ENCODE measurements at regions not wholly inside any gene's neighbourhood (a gene's known extent, or its start where the extent isn't known, plus 50 kb on each side); places are given as distances from the start of the nearest gene placed in this dataset.

DNA sequence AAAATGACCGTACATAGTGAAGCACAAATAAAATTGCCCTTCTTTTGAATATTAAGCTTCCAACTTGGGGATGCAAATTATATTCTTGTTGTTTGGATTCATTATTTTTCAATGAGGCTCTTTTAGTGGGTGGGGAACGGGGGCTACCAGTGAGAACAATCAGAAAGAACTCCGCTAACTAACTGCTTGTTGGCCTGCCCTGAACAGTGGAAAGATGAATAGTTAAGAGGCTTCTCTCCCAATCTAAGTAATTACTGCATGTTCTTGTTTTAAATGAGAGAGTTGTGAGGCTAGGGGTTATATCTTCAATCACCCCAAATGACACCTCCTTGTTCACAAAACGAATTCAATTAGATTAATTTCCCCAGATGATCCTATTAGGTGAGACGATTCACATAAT, 322.0 kb downstream of the FAT3 start:
- FAIRE-seq, result no peak
- ChIA-PET CTCF (no interaction called here), POLR2A (no interaction called here)
- Histone ChIP-seq H3K9me3 (no peaks in the 10 kb centered on the region), H3K4me1 (no peaks in the 10 kb centered on the region), H3K4me2 (no peak overlapping the region), H3K4me3 (no peak overlapping the region), H3K27ac (no peak overlapping the region)
- DNase-seq (ENCODE audit: low read depth in 1 of 2, low spot score in 1 of 2), result no peak
- no peak for ATAC-seq
- WGBS (ENCODE audit: missing lambda C conversion rate), result 56% methylated on average over 5 of the region's 5 CpGs
- TF ChIP-seq CEBPB (IDR thresholded peaks at IDR 0.05) (no peak), MAZ (IDR thresholded peaks at IDR 0.05; ENCODE audit: borderline replicate concordance, low read depth, low read length) (no peak), PHF8 (IDR thresholded peaks at IDR 0.05; ENCODE audit: borderline replicate concordance, low read depth) (no peak), JUNB (IDR thresholded peaks at IDR 0.05) (no peak), MAFK (IDR thresholded peaks at IDR 0.05; ENCODE audit: partially characterized antibody) (no peak), CBX2 (IDR thresholded peaks at IDR 0.05; ENCODE audit: borderline replicate concordance, low read depth) (no peak), NFE2L2 (conservative IDR thresholded peaks at IDR 0.05; ENCODE audit: low read length) (no peak), FOSB (CRISPR knock-in tag; IDR thresholded peaks at IDR 0.05) (no peak)
- TF ChIP-seq, protein P1, sequence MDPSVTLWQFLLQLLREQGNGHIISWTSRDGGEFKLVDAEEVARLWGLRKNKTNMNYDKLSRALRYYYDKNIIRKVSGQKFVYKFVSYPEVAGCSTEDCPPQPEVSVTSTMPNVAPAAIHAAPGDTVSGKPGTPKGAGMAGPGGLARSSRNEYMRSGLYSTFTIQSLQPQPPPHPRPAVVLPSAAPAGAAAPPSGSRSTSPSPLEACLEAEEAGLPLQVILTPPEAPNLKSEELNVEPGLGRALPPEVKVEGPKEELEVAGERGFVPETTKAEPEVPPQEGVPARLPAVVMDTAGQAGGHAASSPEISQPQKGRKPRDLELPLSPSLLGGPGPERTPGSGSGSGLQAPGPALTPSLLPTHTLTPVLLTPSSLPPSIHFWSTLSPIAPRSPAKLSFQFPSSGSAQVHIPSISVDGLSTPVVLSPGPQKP (IDR thresholded peaks at IDR 0.05; ENCODE audit: low read depth, low read length), result no peak

DNA sequence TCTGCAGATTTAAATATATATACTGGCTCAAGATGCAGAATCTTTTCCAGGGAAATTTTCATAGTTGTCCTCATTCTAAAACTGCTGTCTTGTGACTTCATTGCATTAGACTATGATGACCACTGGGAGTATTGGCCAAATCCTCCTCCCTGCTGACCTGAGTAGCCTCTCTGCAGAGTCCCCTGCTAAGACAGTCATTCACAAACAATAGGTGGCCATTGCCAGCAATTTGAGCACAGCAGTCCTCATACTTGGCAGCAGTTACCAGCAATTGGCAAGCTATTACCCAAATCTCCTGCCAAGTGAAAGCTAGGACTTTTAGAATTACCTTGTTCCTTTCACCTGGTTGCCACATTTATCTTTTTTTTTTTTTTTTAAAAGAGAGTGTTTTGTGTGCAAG, 325.8 kb downstream of the FAT3 start:
- Histone ChIP-seq H3K4me1 (no peaks in the 10 kb centered on the region), H3K4me3 (no peak overlapping the region), H3K9me3 (no peaks in the 10 kb centered on the region), H3K27ac (no peak overlapping the region), H3K4me2 (no peak overlapping the region)
- FAIRE-seq (no peak), DNase-seq (ENCODE audit: low read depth in 1 of 2, low spot score in 1 of 2) (no peak), ATAC-seq (no peak)
- TF ChIP-seq CHD4 (IDR thresholded peaks at IDR 0.05; ENCODE audit: borderline replicate concordance) (no peak), JUN (IDR thresholded peaks at IDR 0.05) (no peak), SMC3 (IDR thresholded peaks at IDR 0.05) (no peak), ZNF302 (CRISPR knock-in tag; IDR thresholded peaks at IDR 0.05) (no peak), CHD2 (IDR thresholded peaks at IDR 0.05; ENCODE audit: low read length, partially characterized antibody) (no peak), POLR2A (IDR thresholded peaks at IDR 0.05; ENCODE audit: low read length) (no peak)
- TF ChIP-seq, protein P2, sequence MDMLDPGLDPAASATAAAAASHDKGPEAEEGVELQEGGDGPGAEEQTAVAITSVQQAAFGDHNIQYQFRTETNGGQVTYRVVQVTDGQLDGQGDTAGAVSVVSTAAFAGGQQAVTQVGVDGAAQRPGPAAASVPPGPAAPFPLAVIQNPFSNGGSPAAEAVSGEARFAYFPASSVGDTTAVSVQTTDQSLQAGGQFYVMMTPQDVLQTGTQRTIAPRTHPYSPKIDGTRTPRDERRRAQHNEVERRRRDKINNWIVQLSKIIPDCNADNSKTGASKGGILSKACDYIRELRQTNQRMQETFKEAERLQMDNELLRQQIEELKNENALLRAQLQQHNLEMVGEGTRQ (IDR thresholded peaks at IDR 0.05), result no peak
- TF ChIP-seq, protein P1 (IDR thresholded peaks at IDR 0.05; ENCODE audit: low read depth, low read length), result no peak
- POLR2A ChIA-PET, result no interaction called here
- CTCF ChIA-PET, result interaction anchor here (0.6 kb wide), 1 partner anchor 12 kb away, joined by 3 read pairs; no protein-coding TSS in a partner anchor

DNA sequence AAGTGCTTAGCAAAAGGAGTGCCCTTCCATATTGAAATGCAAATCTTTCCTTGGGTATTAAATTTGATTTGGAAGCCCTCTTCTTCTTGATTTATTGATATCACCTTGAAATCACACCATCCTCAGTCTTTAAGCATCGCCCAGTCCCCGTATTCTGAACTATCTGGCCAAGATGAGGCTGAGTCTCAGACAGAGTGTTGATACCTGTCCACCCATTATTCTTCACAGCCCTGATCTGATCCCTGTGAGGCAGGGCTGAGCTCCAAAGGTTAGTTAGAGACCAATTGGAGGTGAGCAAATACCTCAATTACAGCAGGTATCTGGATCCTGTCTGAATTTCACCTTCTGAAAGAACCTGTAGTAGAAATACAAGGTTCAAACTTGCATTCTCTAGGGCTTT, 326.3 kb downstream of the FAT3 start:
- ATAC-seq (no peak), DNase-seq (ENCODE audit: low read depth in 1 of 2, low spot score in 1 of 2) (no peak), FAIRE-seq (no peak)
- WGBS (ENCODE audit: missing lambda C conversion rate), result 68% methylated on average over 2 of the region's 2 CpGs
- no peak overlapping the region for H3K4me2 ChIP-seq
- ChIA-PET CTCF (no interaction called here), POLR2A (no interaction called here)
- TF ChIP-seq CBX2 (IDR thresholded peaks at IDR 0.05; ENCODE audit: borderline replicate concordance, low read depth), result no peak
- TF ChIP-seq HOXA7 (CRISPR knock-in tag; IDR thresholded peaks at IDR 0.05), result no peak
- TF ChIP-seq JUN (IDR thresholded peaks at IDR 0.05), result no peak
- no peak for TF ChIP-seq NR3C1 (IDR thresholded peaks at IDR 0.05)
- TF ChIP-seq CHD4 (IDR thresholded peaks at IDR 0.05; ENCODE audit: borderline replicate concordance), result no peak
- no peak for TF ChIP-seq RAD21 (conservative IDR thresholded peaks at IDR 0.05 in 1 of 2, IDR thresholded peaks at IDR 0.05 in 1 of 2)
- TF ChIP-seq POLR2AphosphoS2 (conservative IDR thresholded peaks at IDR 0.05; ENCODE audit: low read length), result no peak
- no peak for TF ChIP-seq MAFK (IDR thresholded peaks at IDR 0.05; ENCODE audit: partially characterized antibody)
- no peaks in the 10 kb centered on the region for H3K4me1 ChIP-seq
- no peaks in the 10 kb centered on the region for H3K9me3 ChIP-seq
- H3K4me3 ChIP-seq, result no peak overlapping the region
- no peak overlapping the region for H3K27ac ChIP-seq
